HepG2 (cell line): ENCODE measurements at regions not wholly inside any gene's neighbourhood (a gene's known extent, or its start where the extent isn't known, plus 50 kb on each side); places are given as distances from the start of the nearest gene placed in this dataset.

ENCODE experiments used
- KMT2B ChIP-seq: IDR thresholded peaks from 2 replicates; pipeline ENCODE4 v1.6.1; 2016; ENCODE audit warnings: missing genetic modification reagents, missing compliant biosample characterization
- TBL1XR1 ChIP-seq: fragments of 150-350 bp; IDR thresholded peaks from 2 replicates; pipeline ENCODE4 v1.6.1; 2014; ENCODE audit warnings: borderline replicate concordance, low read length; ENCODE audit not compliant: partially characterized antibody
- ZFP90 ChIP-seq: sonication (generic); formaldehyde crosslinking; IDR thresholded peaks from 2 replicates; pipeline ENCODE4 v1.8.0; 2022; ENCODE audit warnings: missing genetic modification reagents, mild to moderate bottlenecking, inconsistent platforms, borderline replicate concordance
- TF ChIP-seq, protein P1 (sequence below): sonication (generic); formaldehyde crosslinking; IDR thresholded peaks from 2 replicates; pipeline ENCODE4 v1.9.0; 2021; ENCODE audit warnings: missing genetic modification reagents, borderline replicate concordance
- TF ChIP-seq, protein P2 (sequence below): sonication (generic); formaldehyde crosslinking; IDR thresholded peaks from 2 replicates; pipeline ENCODE4 v1.5.0; 2020; ENCODE audit warnings: mild to moderate bottlenecking, missing genetic modification reagents, moderate library complexity
- TF ChIP-seq, protein P3 (sequence below): sonication (generic); formaldehyde crosslinking; IDR thresholded peaks from 2 replicates; pipeline ENCODE4 v1.4.0; 2020; ENCODE audit warnings: low read depth, missing genetic modification reagents
- TF ChIP-seq, protein P4 (sequence below): sonication (generic); formaldehyde crosslinking; IDR thresholded peaks from 2 replicates; pipeline ENCODE4 v1.4.0; 2020; ENCODE audit warnings: missing genetic modification reagents, borderline replicate concordance

DNA sequence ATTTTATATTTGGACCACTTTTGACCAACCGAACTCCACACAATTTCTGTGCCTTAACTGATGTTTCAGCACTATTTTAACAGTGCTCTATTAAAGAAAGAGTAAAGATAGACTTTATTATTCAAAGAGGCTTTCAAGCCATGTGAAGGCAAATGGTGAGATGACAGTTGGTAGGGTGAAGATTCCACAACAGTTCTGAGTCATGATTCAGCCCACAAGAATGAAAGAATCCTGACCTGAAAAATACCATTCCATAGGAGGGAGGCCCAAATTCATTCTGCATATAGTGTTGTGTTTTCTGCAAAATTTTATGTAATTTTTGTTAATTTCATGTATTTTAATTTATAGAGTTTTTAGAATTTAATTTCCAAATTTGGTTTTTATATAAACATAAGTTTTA lies 135.6 kb upstream of the STAC start:
- TF ChIP-seq TBL1XR1 (no peak), ZFP90 (CRISPR knock-in tag) (no peak), KMT2B (no peak)
- TF ChIP-seq, protein P1, sequence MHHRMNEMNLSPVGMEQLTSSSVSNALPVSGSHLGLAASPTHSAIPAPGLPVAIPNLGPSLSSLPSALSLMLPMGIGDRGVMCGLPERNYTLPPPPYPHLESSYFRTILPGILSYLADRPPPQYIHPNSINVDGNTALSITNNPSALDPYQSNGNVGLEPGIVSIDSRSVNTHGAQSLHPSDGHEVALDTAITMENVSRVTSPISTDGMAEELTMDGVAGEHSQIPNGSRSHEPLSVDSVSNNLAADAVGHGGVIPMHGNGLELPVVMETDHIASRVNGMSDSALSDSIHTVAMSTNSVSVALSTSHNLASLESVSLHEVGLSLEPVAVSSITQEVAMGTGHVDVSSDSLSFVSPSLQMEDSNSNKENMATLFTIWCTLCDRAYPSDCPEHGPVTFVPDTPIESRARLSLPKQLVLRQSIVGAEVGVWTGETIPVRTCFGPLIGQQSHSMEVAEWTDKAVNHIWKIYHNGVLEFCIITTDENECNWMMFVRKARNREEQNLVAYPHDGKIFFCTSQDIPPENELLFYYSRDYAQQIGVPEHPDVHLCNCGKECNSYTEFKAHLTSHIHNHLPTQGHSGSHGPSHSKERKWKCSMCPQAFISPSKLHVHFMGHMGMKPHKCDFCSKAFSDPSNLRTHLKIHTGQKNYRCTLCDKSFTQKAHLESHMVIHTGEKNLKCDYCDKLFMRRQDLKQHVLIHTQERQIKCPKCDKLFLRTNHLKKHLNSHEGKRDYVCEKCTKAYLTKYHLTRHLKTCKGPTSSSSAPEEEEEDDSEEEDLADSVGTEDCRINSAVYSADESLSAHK (CRISPR knock-in tag), result no peak
- TF ChIP-seq, protein P2, sequence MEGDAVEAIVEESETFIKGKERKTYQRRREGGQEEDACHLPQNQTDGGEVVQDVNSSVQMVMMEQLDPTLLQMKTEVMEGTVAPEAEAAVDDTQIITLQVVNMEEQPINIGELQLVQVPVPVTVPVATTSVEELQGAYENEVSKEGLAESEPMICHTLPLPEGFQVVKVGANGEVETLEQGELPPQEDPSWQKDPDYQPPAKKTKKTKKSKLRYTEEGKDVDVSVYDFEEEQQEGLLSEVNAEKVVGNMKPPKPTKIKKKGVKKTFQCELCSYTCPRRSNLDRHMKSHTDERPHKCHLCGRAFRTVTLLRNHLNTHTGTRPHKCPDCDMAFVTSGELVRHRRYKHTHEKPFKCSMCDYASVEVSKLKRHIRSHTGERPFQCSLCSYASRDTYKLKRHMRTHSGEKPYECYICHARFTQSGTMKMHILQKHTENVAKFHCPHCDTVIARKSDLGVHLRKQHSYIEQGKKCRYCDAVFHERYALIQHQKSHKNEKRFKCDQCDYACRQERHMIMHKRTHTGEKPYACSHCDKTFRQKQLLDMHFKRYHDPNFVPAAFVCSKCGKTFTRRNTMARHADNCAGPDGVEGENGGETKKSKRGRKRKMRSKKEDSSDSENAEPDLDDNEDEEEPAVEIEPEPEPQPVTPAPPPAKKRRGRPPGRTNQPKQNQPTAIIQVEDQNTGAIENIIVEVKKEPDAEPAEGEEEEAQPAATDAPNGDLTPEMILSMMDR (CRISPR knock-in tag), result no peak
- TF ChIP-seq, protein P3, sequence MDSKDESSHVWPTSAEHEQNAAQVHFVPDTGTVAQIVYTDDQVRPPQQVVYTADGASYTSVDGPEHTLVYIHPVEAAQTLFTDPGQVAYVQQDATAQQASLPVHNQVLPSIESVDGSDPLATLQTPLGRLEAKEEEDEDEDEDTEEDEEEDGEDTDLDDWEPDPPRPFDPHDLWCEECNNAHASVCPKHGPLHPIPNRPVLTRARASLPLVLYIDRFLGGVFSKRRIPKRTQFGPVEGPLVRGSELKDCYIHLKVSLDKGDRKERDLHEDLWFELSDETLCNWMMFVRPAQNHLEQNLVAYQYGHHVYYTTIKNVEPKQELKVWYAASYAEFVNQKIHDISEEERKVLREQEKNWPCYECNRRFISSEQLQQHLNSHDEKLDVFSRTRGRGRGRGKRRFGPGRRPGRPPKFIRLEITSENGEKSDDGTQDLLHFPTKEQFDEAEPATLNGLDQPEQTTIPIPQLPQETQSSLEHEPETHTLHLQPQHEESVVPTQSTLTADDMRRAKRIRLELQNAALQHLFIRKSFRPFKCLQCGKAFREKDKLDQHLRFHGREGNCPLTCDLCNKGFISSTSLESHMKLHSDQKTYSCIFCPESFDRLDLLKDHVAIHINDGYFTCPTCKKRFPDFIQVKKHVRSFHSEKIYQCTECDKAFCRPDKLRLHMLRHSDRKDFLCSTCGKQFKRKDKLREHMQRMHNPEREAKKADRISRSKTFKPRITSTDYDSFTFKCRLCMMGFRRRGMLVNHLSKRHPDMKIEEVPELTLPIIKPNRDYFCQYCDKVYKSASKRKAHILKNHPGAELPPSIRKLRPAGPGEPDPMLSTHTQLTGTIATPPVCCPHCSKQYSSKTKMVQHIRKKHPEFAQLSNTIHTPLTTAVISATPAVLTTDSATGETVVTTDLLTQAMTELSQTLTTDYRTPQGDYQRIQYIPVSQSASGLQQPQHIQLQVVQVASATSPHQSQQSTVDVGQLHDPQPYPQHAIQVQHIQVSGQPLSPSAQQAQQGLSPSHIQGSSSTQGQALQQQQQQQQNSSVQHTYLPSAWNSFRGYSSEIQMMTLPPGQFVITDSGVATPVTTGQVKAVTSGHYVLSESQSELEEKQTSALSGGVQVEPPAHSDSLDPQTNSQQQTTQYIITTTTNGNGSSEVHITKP (CRISPR knock-in tag), result no peak
- TF ChIP-seq, protein P4, sequence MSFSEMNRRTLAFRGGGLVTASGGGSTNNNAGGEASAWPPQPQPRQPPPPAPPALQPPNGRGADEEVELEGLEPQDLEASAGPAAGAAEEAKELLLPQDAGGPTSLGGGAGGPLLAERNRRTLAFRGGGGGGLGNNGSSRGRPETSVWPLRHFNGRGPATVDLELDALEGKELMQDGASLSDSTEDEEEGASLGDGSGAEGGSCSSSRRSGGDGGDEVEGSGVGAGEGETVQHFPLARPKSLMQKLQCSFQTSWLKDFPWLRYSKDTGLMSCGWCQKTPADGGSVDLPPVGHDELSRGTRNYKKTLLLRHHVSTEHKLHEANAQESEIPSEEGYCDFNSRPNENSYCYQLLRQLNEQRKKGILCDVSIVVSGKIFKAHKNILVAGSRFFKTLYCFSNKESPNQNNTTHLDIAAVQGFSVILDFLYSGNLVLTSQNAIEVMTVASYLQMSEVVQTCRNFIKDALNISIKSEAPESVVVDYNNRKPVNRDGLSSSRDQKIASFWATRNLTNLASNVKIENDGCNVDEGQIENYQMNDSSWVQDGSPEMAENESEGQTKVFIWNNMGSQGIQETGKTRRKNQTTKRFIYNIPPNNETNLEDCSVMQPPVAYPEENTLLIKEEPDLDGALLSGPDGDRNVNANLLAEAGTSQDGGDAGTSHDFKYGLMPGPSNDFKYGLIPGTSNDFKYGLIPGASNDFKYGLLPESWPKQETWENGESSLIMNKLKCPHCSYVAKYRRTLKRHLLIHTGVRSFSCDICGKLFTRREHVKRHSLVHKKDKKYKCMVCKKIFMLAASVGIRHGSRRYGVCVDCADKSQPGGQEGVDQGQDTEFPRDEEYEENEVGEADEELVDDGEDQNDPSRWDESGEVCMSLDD, result no peak
